ENCODE measurements at regions not wholly inside any gene's neighbourhood (a gene's known extent, or its start where the extent isn't known, plus 50 kb on each side); places are given as distances from the start of the nearest gene placed in this dataset.

- no peak overlapping the region for H3K27ac Mint-ChIP-seq
- peaks cover 44% of the 10 kb centered on the region for H3K4me1 Mint-ChIP-seq
- no peak overlapping the region for H3K4me3 Mint-ChIP-seq
- no peaks in the 10 kb centered on the region for H3K36me3 Mint-ChIP-seq
- no peak for TF ChIP-seq CTCF (IDR thresholded peaks at IDR 0.05; ENCODE audit: unreplicated experiment)
- H3K27me3 Mint-ChIP-seq (ENCODE audit: low read depth) = peaks cover 57% of the 10 kb centered on the region
- no peaks in the 10 kb centered on the region for H3K9me3 Mint-ChIP-seq
- peak in 1 of 2 experiments; percentile 35 for DNase-seq (ENCODE audit: low spot score in 2 of 2, unreplicated experiment in 2 of 2)
Measured at GRCh38 chr10:3401491-3401938, 228.9 kb upstream of the PITRM1 start.

- DNase-seq (ENCODE audit: low spot score in 2 of 2, unreplicated experiment in 2 of 2) = no peak
- no peaks in the 10 kb centered on the region for H3K36me3 Mint-ChIP-seq
- no peak for TF ChIP-seq CTCF (IDR thresholded peaks at IDR 0.05; ENCODE audit: unreplicated experiment)
- peak overlapping the region; percentile 91 for H3K27ac Mint-ChIP-seq
- H3K9me3 Mint-ChIP-seq = no peaks in the 10 kb centered on the region
- peaks cover 39% of the 10 kb centered on the region for H3K4me1 Mint-ChIP-seq
- no peak overlapping the region for H3K4me3 Mint-ChIP-seq
- peaks cover 56% of the 10 kb centered on the region for H3K27me3 Mint-ChIP-seq (ENCODE audit: low read depth)
Measured at GRCh38 chr10:3400348-3400747, 227.8 kb upstream of the PITRM1 start.

- H3K27ac Mint-ChIP-seq = peak overlapping the region; percentile 39
- H3K9me3 Mint-ChIP-seq = peaks cover under 1% of the 10 kb centered on the region
- peaks cover 52% of the 10 kb centered on the region for H3K27me3 Mint-ChIP-seq (ENCODE audit: low read depth)
- DNase-seq (ENCODE audit: low spot score in 2 of 2, unreplicated experiment in 2 of 2) = peak in 1 of 2 experiments; percentile 36
- no peak overlapping the region for H3K4me3 Mint-ChIP-seq
- H3K4me1 Mint-ChIP-seq = peaks cover 39% of the 10 kb centered on the region
- no peaks in the 10 kb centered on the region for H3K36me3 Mint-ChIP-seq
- no peak for TF ChIP-seq CTCF (IDR thresholded peaks at IDR 0.05; ENCODE audit: unreplicated experiment)
Measured at GRCh38 chr10:3399756-3400155, 227.2 kb upstream of the PITRM1 start.

- peaks cover 4% of the 10 kb centered on the region for H3K36me3 Mint-ChIP-seq
- no peak overlapping the region for H3K4me3 Mint-ChIP-seq
- peaks cover 6% of the 10 kb centered on the region for H3K9me3 Mint-ChIP-seq
- peaks cover 39% of the 10 kb centered on the region for H3K4me1 Mint-ChIP-seq
- H3K27ac Mint-ChIP-seq = no peak overlapping the region
- peak in 1 of 2 experiments; percentile 34 for DNase-seq (ENCODE audit: low spot score in 2 of 2, unreplicated experiment in 2 of 2)
- peaks cover 49% of the 10 kb centered on the region for H3K27me3 Mint-ChIP-seq (ENCODE audit: low read depth)
- TF ChIP-seq CTCF (IDR thresholded peaks at IDR 0.05; ENCODE audit: unreplicated experiment) = no peak
Measured at GRCh38 chr10:3398825-3399646, 226.5 kb upstream of the PITRM1 start.

- no peak for TF ChIP-seq CTCF (IDR thresholded peaks at IDR 0.05; ENCODE audit: unreplicated experiment)
- H3K27me3 Mint-ChIP-seq (ENCODE audit: low read depth) = peaks cover 44% of the 10 kb centered on the region
- peaks cover 30% of the 10 kb centered on the region for H3K4me1 Mint-ChIP-seq
- DNase-seq (ENCODE audit: low spot score in 2 of 2, unreplicated experiment in 2 of 2) = peak in 1 of 2 experiments; percentile 34
- H3K27ac Mint-ChIP-seq = no peak overlapping the region
- peaks cover 10% of the 10 kb centered on the region for H3K9me3 Mint-ChIP-seq
- H3K36me3 Mint-ChIP-seq = peaks cover 4% of the 10 kb centered on the region
- H3K4me3 Mint-ChIP-seq = no peak overlapping the region
Measured at GRCh38 chr10:3397846-3398245, 225.3 kb upstream of the PITRM1 start.

Data from mesothelial cell of epicardium (in vitro differentiated cells).